ENCODE measurements at regions not wholly inside any gene's neighbourhood (a gene's known extent, or its start where the extent isn't known, plus 50 kb on each side); places are given as distances from the start of the nearest gene placed in this dataset.

DNA sequence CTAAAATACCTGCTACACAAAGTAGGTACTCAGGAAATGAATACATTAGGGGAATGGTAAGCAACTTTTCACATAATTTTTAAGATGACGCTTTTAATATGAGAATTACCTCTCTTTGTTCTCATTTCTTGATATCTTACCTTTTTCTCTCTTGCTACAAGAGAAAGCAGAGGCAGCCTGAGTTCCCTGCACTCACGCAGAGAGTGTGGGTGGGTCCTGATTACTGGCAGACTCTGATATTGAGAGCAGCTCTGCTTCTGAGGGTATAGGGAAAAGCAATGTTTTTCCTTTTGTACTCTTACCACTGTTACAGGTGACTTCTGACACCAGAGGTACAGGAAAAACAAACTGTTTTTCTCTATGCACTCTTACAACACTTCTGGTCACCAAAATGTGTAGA, 420.2 kb upstream of the TMTC1 start:
- no peak overlapping the region for H3K18ac ChIP-seq (ENCODE audit: low read depth, low read length)
- no peaks in the 10 kb centered on the region for H3K36me3 ChIP-seq (ENCODE audit: control insufficient read depth, insufficient read depth, low read length)
- H3K4me2 ChIP-seq (ENCODE audit: low read depth, low read length): no peak overlapping the region
- ChIA-PET CTCF (no interaction called here), POLR2A (ENCODE audit: unreplicated experiment) (no interaction called here)
- no peak overlapping the region for H2BK15ac ChIP-seq (ENCODE audit: low read depth, low read length)
- H4K91ac ChIP-seq (ENCODE audit: insufficient read depth, low read depth, low read length): no peak overlapping the region
- in situ Hi-C loops (cut with MboI; ENCODE audit: low sequenced_read_pairs): no loop called here
- no CpG with 5 or more reads among the region's 2 CpGs for WGBS, 2 experiments (ENCODE audit: extremely low coverage in 2 of 2, insufficient read length in 1 of 2)
- no peak overlapping the region for H2BK20ac ChIP-seq (ENCODE audit: low read depth, low read length)
- H3K27me3 ChIP-seq (ENCODE audit: control insufficient read depth, insufficient read depth, low read length): peaks cover 36% of the 10 kb centered on the region
- no peaks in the 10 kb centered on the region for H4K20me1 ChIP-seq (ENCODE audit: insufficient read depth, low read length)
- H4K5ac ChIP-seq (ENCODE audit: low read depth, low read length): no peak overlapping the region
- H2BK5ac ChIP-seq (ENCODE audit: low read depth, low read length, poor library complexity, severe bottlenecking): no peak overlapping the region
- intact Hi-C loops (cut with micrococcal nuclease): no loop called here
- H3K9me3 ChIP-seq (ENCODE audit: control insufficient read depth, insufficient read depth, low read length): no peaks in the 10 kb centered on the region
- DNase-seq (no peak), ATAC-seq (ENCODE audit: low read depth) (no peak)
- H3K56ac ChIP-seq (ENCODE audit: extremely low read depth, insufficient read depth, low read length): no peak overlapping the region
- no peak overlapping the region for H2AFZ ChIP-seq (replicated peaks; ENCODE audit: low read length, poor library complexity)
- H2BK120ac ChIP-seq (ENCODE audit: low read depth, low read length): no peak overlapping the region
- dilution Hi-C loops (cut with HindIII; ENCODE audit: low sequenced_read_pairs, unreplicated experiment): no loop called here
- H3K27ac ChIP-seq (ENCODE audit: insufficient read depth, low read length): no peak overlapping the region
- no peak overlapping the region for H2AK5ac ChIP-seq (ENCODE audit: low read depth, low read length)
- no peaks in the 10 kb centered on the region for H3K9me1 ChIP-seq (ENCODE audit: insufficient read depth, low read length)
- no peaks in the 10 kb centered on the region for H3K79me1 ChIP-seq (ENCODE audit: low read depth in 1 of 2, low read length in 2 of 2)
- H2AK9ac ChIP-seq (replicated peaks; ENCODE audit: low read depth, low read length, poor library complexity): no peak overlapping the region
- no peak overlapping the region for H3K4ac ChIP-seq (ENCODE audit: low read depth, low read length)
- no peak overlapping the region for H3K14ac ChIP-seq (replicated peaks; ENCODE audit: low read depth, low read length)
- no peak overlapping the region for H3K4me3 ChIP-seq (ENCODE audit: insufficient read depth, low read depth, low read length)
- no TSS peak for BruUV-seq (replicated peaks)
- no peaks in the 10 kb centered on the region for H3K4me1 ChIP-seq (ENCODE audit: control insufficient read depth, insufficient read depth, low read length)
- TF ChIP-seq FOS (IDR thresholded peaks at IDR 0.05; ENCODE audit: low read depth, low read length) (no peak), RFX5 (IDR thresholded peaks at IDR 0.05; ENCODE audit: low read depth, low read length) (no peak), CEBPB (IDR thresholded peaks at IDR 0.05; ENCODE audit: low read depth, low read length) (no peak), NFE2L2 (IDR thresholded peaks at IDR 0.05; ENCODE audit: low read depth, low read length) (no peak), CHD1 (IDR thresholded peaks at IDR 0.05; ENCODE audit: low read depth, low read length) (no peak), MAFK (IDR thresholded peaks at IDR 0.05; ENCODE audit: low read depth, low read length) (no peak), MXI1 (IDR thresholded peaks at IDR 0.05; ENCODE audit: borderline replicate concordance, low read depth, low read length) (no peak), RAD21 (IDR thresholded peaks at IDR 0.05; ENCODE audit: low read length) (no peak), SMC3 (IDR thresholded peaks at IDR 0.05; ENCODE audit: low read depth, low read length) (no peak), BHLHE40 (IDR thresholded peaks at IDR 0.05; ENCODE audit: low read depth, low read length) (no peak), MAZ (IDR thresholded peaks at IDR 0.05; ENCODE audit: borderline replicate concordance, low read depth, low read length) (no peak), RCOR1 (IDR thresholded peaks at IDR 0.05; ENCODE audit: insufficient replicate concordance, low read length) (no peak), POLR2A (IDR thresholded peaks at IDR 0.05; ENCODE audit: low read depth, low read length) (no peak)
- TF ChIP-seq, protein P1, sequence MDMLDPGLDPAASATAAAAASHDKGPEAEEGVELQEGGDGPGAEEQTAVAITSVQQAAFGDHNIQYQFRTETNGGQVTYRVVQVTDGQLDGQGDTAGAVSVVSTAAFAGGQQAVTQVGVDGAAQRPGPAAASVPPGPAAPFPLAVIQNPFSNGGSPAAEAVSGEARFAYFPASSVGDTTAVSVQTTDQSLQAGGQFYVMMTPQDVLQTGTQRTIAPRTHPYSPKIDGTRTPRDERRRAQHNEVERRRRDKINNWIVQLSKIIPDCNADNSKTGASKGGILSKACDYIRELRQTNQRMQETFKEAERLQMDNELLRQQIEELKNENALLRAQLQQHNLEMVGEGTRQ (IDR thresholded peaks at IDR 0.05; ENCODE audit: low read depth, low read length): no peak
- TF ChIP-seq, protein P2, sequence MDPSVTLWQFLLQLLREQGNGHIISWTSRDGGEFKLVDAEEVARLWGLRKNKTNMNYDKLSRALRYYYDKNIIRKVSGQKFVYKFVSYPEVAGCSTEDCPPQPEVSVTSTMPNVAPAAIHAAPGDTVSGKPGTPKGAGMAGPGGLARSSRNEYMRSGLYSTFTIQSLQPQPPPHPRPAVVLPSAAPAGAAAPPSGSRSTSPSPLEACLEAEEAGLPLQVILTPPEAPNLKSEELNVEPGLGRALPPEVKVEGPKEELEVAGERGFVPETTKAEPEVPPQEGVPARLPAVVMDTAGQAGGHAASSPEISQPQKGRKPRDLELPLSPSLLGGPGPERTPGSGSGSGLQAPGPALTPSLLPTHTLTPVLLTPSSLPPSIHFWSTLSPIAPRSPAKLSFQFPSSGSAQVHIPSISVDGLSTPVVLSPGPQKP (IDR thresholded peaks at IDR 0.05; ENCODE audit: borderline replicate concordance, low read depth, low read length): no peak
- TF ChIP-seq, protein P3, sequence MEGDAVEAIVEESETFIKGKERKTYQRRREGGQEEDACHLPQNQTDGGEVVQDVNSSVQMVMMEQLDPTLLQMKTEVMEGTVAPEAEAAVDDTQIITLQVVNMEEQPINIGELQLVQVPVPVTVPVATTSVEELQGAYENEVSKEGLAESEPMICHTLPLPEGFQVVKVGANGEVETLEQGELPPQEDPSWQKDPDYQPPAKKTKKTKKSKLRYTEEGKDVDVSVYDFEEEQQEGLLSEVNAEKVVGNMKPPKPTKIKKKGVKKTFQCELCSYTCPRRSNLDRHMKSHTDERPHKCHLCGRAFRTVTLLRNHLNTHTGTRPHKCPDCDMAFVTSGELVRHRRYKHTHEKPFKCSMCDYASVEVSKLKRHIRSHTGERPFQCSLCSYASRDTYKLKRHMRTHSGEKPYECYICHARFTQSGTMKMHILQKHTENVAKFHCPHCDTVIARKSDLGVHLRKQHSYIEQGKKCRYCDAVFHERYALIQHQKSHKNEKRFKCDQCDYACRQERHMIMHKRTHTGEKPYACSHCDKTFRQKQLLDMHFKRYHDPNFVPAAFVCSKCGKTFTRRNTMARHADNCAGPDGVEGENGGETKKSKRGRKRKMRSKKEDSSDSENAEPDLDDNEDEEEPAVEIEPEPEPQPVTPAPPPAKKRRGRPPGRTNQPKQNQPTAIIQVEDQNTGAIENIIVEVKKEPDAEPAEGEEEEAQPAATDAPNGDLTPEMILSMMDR (conservative IDR thresholded peaks at IDR 0.05; ENCODE audit: low read depth, low read length): no peak
- H4K8ac ChIP-seq (ENCODE audit: low read depth in 2 of 2, low read length in 2 of 2): no peak overlapping the region
- no peak overlapping the region for H3K23ac ChIP-seq (ENCODE audit: low read depth, low read length)
- H3K9ac ChIP-seq (ENCODE audit: low read depth, low read length): no peak overlapping the region
